ENCODE measurements at regions not wholly inside any gene's neighbourhood (a gene's known extent, or its start where the extent isn't known, plus 50 kb on each side); places are given as distances from the start of the nearest gene placed in this dataset.

- intact Hi-C loops (cut with micrococcal nuclease; ENCODE audit: unreplicated experiment) (no loop called here), in situ Hi-C loops (cut with HindIII; ENCODE audit: extremely low pct_ligation_motif_present, low pct_unique_long_range_greater_than_20kb) (no loop called here)
- Histone ChIP-seq H3K4me1 (ENCODE audit: insufficient read depth, low read length) (no peaks in the 10 kb centered on the region), H3K9me3 (ENCODE audit: low read length) (no peaks in the 10 kb centered on the region), H3K79me2 (ENCODE audit: insufficient read depth, low read length) (no peaks in the 10 kb centered on the region), H3K36me3 (replicated peaks in 1 of 2; ENCODE audit: control insufficient read depth in 1 of 2, insufficient read depth in 2 of 2, low read length in 2 of 2) (no peaks in the 10 kb centered on the region), H2AFZ (ENCODE audit: low read length) (no peak overlapping the region), H3K9ac (ENCODE audit: insufficient read depth, low read depth, low read length) (no peak overlapping the region), H3K4me3 (replicated peaks in 1 of 3; ENCODE audit: insufficient read depth in 1 of 3, low read depth in 2 of 3, low read length in 3 of 3) (no peak overlapping the region), H3K27me3 (ENCODE audit: control insufficient read depth in 1 of 2, insufficient read depth in 2 of 2, low read length in 2 of 2) (peaks cover 0 to 18% of the 10 kb centered on the region in 2 experiments; a peak in 2 of 5 replicates), H3K27ac (ENCODE audit: extremely low read length, insufficient read depth, low read length) (no peak overlapping the region), H4K20me1 (ENCODE audit: insufficient read depth, low read length) (no peaks in the 10 kb centered on the region), H3K4me2 (ENCODE audit: low read depth, low read length) (no peak overlapping the region)
- ATAC-seq, result no peak
- ChIA-PET POLR2A (no interaction called here), CTCF (ENCODE audit: low intra/inter-chr PET ratio, low total read pairs) (interaction anchor here (1.0 kb wide), 1 partner anchor 124 kb away, joined by 3 read pairs; no protein-coding TSS in a partner anchor)
- no TSS peak for BruUV-seq (replicated peaks)
- TF ChIP-seq ZHX1 (CRISPR knock-in tag; IDR thresholded peaks at IDR 0.05; ENCODE audit: low read depth) (no peak), RBAK (CRISPR knock-in tag; IDR thresholded peaks at IDR 0.05) (peak; percentile 84), ZNF576 (CRISPR knock-in tag; IDR thresholded peaks at IDR 0.05) (no peak), TEAD3 (CRISPR knock-in tag; optimal IDR thresholded peaks at IDR 0.05; ENCODE audit: borderline replicate concordance) (no peak)
- 40% methylated on average over 6 of the region's 7 CpGs for WGBS (ENCODE audit: low lambda C conversion rate)
- no peak for FAIRE-seq
- no peak for DNase-seq (ENCODE audit: low spot score)
Measured at GRCh38 chr12:124196236-124196635, 98.7 kb upstream of the RFLNA start.

GRCh38 chr12:124201248-124201647 lies 93.6 kb upstream of the RFLNA start:
- Histone ChIP-seq H3K4me2 (ENCODE audit: low read depth, low read length) (no peak overlapping the region), H3K9ac (ENCODE audit: insufficient read depth, low read depth, low read length) (no peak overlapping the region), H2AFZ (ENCODE audit: low read length) (no peak overlapping the region), H3K4me1 (ENCODE audit: insufficient read depth, low read length) (no peaks in the 10 kb centered on the region), H3K4me3 (replicated peaks in 1 of 3; ENCODE audit: insufficient read depth in 1 of 3, low read depth in 2 of 3, low read length in 3 of 3) (no peak overlapping the region), H4K20me1 (ENCODE audit: insufficient read depth, low read length) (no peaks in the 10 kb centered on the region), H3K9me3 (ENCODE audit: low read length) (no peaks in the 10 kb centered on the region), H3K27ac (ENCODE audit: extremely low read length, insufficient read depth, low read length) (no peak overlapping the region), H3K79me2 (ENCODE audit: insufficient read depth, low read length) (no peaks in the 10 kb centered on the region), H3K36me3 (replicated peaks in 1 of 2; ENCODE audit: control insufficient read depth in 1 of 2, insufficient read depth in 2 of 2, low read length in 2 of 2) (no peaks in the 10 kb centered on the region), H3K27me3 (ENCODE audit: control insufficient read depth in 1 of 2, insufficient read depth in 2 of 2, low read length in 2 of 2) (peaks cover 0 to 8% of the 10 kb centered on the region in 2 experiments; a peak in 1 of 5 replicates)
- DNase-seq (ENCODE audit: low spot score), result no peak
- no peak for FAIRE-seq
- intact Hi-C loops (cut with micrococcal nuclease; ENCODE audit: unreplicated experiment) (no loop called here), in situ Hi-C loops (cut with HindIII; ENCODE audit: extremely low pct_ligation_motif_present, low pct_unique_long_range_greater_than_20kb) (no loop called here)
- WGBS (ENCODE audit: low lambda C conversion rate), result 88% methylated on average over 1 of the region's 1 CpG
- ChIA-PET CTCF (ENCODE audit: low intra/inter-chr PET ratio, low total read pairs) (no interaction called here), POLR2A (no interaction called here)
- no TSS peak for BruUV-seq (replicated peaks)
- ATAC-seq, result no peak
- TF ChIP-seq FOXJ3 (CRISPR knock-in tag; IDR thresholded peaks at IDR 0.05; ENCODE audit: borderline replicate concordance) (no peak), ZNF101 (CRISPR knock-in tag; IDR thresholded peaks at IDR 0.05; ENCODE audit: borderline replicate concordance, low read depth) (no peak), HMGXB4 (CRISPR knock-in tag; IDR thresholded peaks at IDR 0.05; ENCODE audit: borderline replicate concordance in 1 of 2, low read depth in 1 of 2) (no peak), PBX3 (CRISPR knock-in tag; IDR thresholded peaks at IDR 0.05; ENCODE audit: borderline replicate concordance) (no peak), NKX3-1 (CRISPR knock-in tag; IDR thresholded peaks at IDR 0.05) (no peak), GPN1 (CRISPR knock-in tag; IDR thresholded peaks at IDR 0.05; ENCODE audit: borderline replicate concordance) (no peak), DBP (CRISPR knock-in tag; IDR thresholded peaks at IDR 0.05; ENCODE audit: not compliant biosample characterization) (no peak)
